GM18907 (cell line): ENCODE measurements at regions not wholly inside any gene's neighbourhood (a gene's known extent, or its start where the extent isn't known, plus 50 kb on each side); places are given as distances from the start of the nearest gene placed in this dataset.

Experiments
- ATAC-seq: cut with Tn5 transposase; IDR thresholded peaks from one replicate; pipeline ENCODE4 v1.9.1; 2021; ENCODE audit warnings: mild to moderate bottlenecking, moderate library complexity; ENCODE audit not compliant: unreplicated experiment

DNA sequence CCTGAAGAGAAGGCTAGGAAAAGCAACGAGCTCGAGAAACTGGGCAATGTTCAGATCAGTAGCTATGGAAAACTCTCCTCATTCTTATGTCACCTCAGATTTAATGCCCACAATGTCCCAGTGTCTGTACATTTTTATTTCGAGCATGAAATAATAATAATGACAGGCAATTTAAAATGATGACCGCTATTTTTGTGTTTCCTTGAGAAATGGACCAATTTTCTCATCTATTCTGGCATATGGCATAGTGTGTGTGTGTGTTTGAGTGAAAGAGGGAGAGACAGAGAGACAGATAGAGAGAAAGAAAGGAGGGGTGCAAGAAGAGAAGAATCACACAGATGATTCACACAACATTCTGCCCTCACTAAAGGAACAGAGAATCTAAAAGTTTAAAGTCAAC lies 119.1 kb upstream of the C1orf21 start:
- no peak for ATAC-seq

GRCh38 chr1:184270556-184270955 lies 116.3 kb upstream of the C1orf21 start:
- ATAC-seq: no peak

DNA sequence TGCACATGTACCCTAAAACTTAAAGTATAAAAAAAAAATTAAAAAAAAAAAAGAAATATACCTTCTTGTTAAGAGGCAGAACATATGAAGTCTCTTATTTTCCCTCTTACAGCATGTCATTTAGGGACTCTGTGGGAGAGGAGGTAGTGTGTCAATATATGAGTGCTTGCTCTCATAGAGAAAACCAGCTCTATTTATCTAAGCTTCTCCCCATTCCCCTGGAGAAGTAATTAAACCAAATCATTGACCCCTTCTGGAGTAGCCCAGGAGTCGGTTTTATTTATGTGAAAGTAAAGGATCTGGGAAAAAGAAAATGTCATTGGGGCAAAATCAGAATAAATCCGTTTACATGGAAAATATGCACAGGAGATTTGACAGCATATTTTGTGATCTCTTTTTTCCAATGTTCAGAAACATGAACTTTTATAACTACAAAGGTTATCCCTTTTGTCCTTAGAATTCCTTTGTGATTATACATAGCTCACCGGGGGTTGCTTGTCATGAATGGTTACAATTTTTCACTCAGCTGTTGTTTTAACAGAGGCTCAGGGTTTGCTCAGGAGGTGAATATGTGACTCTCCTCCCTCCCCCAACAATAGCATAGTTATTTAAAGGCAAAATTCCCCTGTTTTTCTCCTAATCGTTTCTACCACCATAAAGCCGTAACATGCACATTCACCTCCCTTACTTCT lies 114.5 kb upstream of the C1orf21 start:
- ATAC-seq: no peak

DNA sequence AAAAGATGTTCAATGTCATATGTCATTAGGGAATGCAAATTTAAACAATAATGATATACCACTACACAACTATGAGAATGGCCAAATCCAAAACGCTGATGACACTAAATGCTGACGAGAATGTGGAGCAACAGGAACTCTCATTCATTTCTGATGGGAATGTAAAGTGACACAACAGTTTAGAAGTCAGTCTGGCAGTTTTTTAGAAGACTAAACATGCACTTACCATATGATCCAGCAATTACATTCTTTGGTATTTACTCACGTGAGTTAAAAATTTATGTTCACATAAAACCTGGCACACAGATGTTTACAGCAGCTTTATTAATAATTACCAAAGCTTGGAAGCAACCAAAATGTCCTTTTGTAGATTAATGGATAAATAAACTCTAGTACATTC lies 110.4 kb upstream of the C1orf21 start:
- no peak for ATAC-seq

DNA sequence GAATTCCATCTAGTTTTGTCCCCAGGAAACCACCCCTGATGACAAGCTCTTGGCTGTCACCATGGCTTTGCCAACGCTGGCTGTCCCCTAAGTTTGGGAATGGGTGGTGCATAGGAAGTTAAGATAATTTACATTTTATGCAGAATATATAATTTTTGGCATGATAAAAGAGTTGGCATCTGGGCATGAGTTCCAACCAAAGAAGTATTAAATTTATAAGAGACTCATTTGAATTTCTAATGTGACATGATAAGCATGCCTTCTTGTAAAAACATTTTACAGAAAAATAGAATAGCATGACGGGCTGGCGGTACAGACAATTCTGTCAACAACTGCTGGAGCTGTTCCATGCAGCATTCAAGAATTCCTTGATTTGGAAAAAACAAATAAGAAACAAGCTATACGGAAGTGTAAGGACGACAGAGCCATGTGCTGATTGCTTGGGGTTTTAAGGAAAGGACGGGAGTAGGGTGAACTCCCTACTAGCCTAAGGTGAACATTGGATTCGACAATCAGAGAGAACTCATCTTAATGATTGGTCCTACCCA lies 106.8 kb upstream of the C1orf21 start:
- no peak for ATAC-seq

DNA sequence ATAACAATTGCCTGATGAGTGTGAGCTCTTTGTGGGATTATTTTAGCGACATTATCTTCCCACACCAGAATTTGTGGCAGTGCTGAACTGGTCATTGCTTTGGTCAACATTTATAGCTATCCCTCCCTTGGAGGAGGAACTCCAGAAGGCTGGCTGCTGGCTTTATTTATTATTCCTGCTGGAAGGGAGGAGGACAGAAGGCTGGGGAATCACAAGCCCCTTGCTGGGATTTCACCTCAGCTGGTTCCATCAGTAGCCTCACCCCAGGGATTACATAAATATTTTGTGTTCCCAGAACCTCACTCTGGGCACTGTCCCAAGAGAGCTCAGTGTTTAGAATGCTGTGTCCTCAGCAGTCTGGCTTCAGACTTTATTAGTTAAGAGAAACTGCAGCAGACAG lies 102.8 kb upstream of the C1orf21 start:
- ATAC-seq: no peak

GRCh38 chr1:184284900-184285299 lies 101.9 kb upstream of the C1orf21 start:
- no peak for ATAC-seq

GRCh38 chr1:184285401-184286087 lies 101.3 kb upstream of the C1orf21 start:
- no peak for ATAC-seq

- ATAC-seq: no peak
Measured at GRCh38 chr1:184287001-184287400, 99.8 kb upstream of the C1orf21 start.

DNA sequence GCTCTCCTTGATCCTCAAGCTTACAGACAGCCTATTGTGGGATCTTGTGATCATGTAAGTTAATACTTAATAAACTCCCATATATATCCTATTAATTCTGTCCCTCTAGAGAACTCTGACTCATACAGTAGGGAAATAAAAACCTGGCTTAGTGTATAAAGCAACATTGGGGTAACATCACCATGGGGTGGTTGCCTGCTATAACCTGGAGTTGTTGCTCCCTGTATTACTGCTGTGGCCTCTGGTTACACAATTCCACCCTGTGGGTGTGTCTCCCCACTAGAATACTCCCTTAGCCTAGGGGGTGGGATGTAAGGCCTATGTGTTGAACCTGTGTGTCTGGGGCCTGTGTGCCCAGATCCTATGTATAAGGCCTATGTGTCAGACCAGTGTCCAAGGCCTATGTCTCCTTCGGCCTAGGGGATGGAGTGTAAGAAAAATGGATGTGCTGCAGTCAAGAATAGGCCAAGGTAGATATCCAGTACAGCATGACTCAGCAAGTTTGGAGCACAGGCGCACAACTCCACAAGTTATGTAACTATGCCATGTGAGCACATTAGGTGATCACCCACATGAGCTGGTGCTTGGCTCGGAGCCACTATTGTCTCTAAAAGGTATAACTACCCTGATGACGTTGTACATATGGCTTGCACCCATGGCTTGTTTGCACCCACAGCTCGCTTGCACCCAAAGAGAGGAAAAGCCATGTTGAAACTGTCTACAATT lies 96.8 kb upstream of the C1orf21 start:
- no peak for ATAC-seq

GRCh38 chr1:184291701-184292100 lies 95.1 kb upstream of the C1orf21 start:
- no peak for ATAC-seq

- no peak for ATAC-seq
Measured at GRCh38 chr1:184292101-184292500, 94.7 kb upstream of the C1orf21 start.

DNA sequence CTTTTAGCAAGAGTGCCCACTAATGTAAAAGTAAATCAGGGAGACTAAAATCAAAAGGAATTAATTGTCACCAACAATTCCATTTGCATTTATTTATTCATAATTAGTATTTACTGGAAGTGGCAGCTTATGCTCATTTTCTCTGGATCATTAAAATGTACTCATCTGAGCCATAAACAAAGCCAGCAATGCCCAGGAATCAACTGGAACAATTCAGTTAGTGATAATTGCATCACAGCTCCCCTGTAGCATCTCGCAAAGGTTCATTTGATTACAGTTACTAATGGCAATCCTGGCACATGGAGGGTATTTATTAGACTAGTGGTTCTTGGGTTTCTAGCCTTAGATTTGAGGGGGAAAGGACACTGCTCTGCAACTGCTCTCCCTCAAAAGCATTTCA lies 92.7 kb upstream of the C1orf21 start:
- no peak for ATAC-seq

DNA sequence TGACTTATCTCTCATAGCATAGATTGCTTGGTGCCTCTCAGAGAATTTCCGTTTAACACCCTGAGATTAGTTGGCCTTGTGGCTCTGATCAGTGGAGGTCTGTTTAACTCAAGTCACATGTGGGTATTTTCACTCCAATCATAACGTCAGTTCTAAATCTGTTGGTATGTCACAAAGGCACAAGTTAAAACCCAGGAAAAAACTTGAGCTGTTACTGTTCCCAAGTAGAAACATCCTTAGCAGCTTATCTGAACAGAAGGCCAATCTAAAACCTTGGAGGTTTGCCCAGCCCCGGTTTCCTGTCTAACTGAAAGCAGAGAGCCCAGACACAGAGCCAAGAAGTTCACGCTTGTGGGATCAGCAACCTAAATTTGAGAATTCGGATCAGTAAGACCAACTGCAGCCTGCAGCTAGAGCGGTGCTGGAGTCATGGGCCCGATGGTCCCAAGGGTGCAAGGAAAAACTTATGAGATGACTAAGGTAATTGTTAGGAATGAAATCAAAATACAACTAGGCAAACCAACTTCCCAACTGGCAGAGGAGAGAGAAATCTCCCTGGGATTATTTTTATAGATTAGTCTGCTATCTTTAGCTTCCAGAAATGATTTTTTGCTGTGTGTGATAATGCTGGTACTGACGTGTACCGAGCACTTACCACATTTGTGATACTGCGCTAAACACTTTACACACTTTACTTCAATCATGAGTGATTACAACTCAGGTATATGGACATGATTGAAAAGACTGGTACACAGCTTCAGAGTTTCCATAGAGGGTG lies 90.2 kb upstream of the C1orf21 start:
- ATAC-seq: no peak

DNA sequence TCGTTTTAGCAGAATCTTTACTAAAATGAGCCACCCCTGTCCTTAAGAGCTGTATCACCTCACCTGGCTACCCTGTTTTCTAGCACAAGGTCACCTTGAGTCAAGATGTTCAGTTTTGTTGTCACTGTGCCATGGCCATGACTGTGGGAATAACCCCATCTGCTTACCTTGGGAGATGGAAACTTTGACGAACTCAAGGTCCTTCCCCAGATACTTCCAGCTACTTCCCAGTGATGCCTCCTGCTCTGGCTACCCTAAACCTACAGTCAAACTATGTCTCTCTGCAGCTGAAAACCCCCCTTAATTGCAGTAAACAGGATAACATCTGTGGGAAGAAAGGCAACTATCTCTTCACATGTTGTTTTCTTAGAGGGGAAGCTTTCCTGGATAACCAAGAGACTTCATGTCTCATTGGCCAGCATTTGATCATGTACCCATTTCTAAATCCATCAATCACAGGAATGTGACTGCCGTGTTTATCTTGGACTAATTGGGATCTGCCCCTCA lies 89.5 kb upstream of the C1orf21 start:
- ATAC-seq: no peak

- no peak for ATAC-seq
Measured at GRCh38 chr1:184298440-184299405, 88.1 kb upstream of the C1orf21 start.

DNA sequence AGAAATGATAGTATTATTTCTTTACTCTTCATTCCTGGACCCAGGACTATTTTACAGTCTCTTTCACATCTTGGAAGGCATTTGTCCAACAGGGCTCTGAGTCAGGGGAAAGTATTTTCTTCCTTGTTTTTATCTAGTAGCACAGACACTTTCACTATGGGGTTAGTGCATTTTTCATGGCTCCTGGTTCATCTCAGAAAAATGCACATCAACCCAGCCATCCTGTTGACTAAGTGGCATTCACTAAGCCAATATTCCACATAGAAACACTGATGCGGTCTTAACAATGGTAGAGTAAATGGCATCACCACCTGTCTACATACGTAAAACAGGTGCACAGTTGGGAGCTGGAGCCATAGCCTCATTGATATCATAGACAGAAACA lies 87.4 kb upstream of the C1orf21 start:
- ATAC-seq: no peak

DNA sequence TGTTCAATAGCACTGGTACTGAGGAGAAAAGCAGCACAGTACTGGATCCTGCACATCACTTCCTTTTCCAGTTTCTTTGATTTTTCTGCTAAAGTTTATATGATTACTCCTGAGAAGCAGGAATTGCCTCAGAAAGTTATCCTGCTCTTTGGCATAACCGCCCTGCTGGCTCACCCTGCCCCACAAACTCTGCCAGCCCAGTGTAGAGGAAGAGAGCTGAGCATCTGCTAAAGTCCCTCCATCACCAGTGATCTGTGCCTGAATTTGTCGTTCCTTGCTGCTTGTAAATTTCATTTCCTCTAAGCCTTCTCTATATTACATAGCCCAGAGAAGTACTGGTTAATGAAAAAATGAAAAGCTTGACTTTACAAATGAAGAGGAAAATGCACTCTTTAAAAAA lies 87.0 kb upstream of the C1orf21 start:
- no peak for ATAC-seq

GRCh38 chr1:184300446-184300845 lies 86.4 kb upstream of the C1orf21 start:
- ATAC-seq: no peak

GRCh38 chr1:184301227-184301626 lies 85.6 kb upstream of the C1orf21 start:
- ATAC-seq: no peak
